H1 (cell line): ENCODE measurements at regions not wholly inside any gene's neighbourhood (a gene's known extent, or its start where the extent isn't known, plus 50 kb on each side); places are given as distances from the start of the nearest gene placed in this dataset.

ENCODE experiments used
- CTCF ChIA-PET: fragments of 300-600 bp; sonication (Branson Sonifier 250); formaldehyde crosslinking; loops from one replicate; lab custom pipeline; 2021; ENCODE audit not compliant: partially characterized antibody; lab: Charles Lee
- POLR2A ChIA-PET: fragments of 300-600 bp; sonication (Branson Sonifier 250); formaldehyde crosslinking; loops from one replicate; lab custom pipeline; 2021; ENCODE audit warnings: inconsistent platforms; ENCODE audit not compliant: partially characterized antibody; lab: Charles Lee
- DNase-seq, 2 experiments: peaks; one replicate each; pipeline versions ENCODE4 v3.0.0 to v3.0.0-alpha.2; 2010 to 2022; ENCODE audit warnings: low spot score in 2 of 2, low read depth in 1 of 2, mixed read lengths in 1 of 2
- FAIRE-seq: peaks from 2 replicates; lab custom pipeline; 2011; peaks lifted over from hg19 to GRCh38; lab: Jason Lieb, UNC
- H2AFZ ChIP-seq: 2 replicates; pipeline ENCODE4 v1.8.1; 2012; ENCODE audit warnings: low read length, inconsistent platforms
- H2AK5ac ChIP-seq: 2 replicates; pipeline ENCODE4 v1.6.1; 2013; ENCODE audit warnings: low read depth, low read length
- H2BK120ac ChIP-seq: replicated peaks from 2 replicates; pipeline ENCODE3; 2013; ENCODE audit warnings: low read depth, low read length, inconsistent platforms
- H2BK12ac ChIP-seq: 2 replicates; pipeline ENCODE4 v1.6.1; 2013; ENCODE audit warnings: low read depth, low read length
- H2BK15ac ChIP-seq: 2 replicates; pipeline ENCODE4 v1.6.1; 2013; ENCODE audit warnings: low read length
- H2BK20ac ChIP-seq: 2 replicates; pipeline ENCODE4 v1.6.1; 2013; ENCODE audit warnings: low read length
- H2BK5ac ChIP-seq: 2 replicates; pipeline ENCODE4 v1.6.1; 2013; ENCODE audit warnings: low read depth, low read length
- H3K14ac ChIP-seq: 2 replicates; pipeline ENCODE4 v1.6.1; 2013; ENCODE audit warnings: inconsistent platforms; ENCODE audit not compliant: insufficient read length
- H3K18ac ChIP-seq: 2 replicates; pipeline ENCODE4 v1.6.1; 2013; ENCODE audit warnings: low read length; ENCODE audit errors: extremely low read depth
- H3K23ac ChIP-seq: 2 replicates; pipeline ENCODE4 v1.6.1; 2013; ENCODE audit warnings: inconsistent platforms; ENCODE audit not compliant: insufficient read length
- H3K23me2 ChIP-seq: 2 replicates; pipeline ENCODE4 v1.6.1; 2013; ENCODE audit warnings: low read depth, low read length
- H3K27ac ChIP-seq: 2 replicates; pipeline ENCODE4 v1.6.1; 2011; ENCODE audit warnings: low read depth, low read length, inconsistent platforms
- H3K27me3 ChIP-seq, 4 experiments: replicated peaks in 1 of 4; 1 replicate in 1 of 4; 2 replicates in 3 of 4; pipeline versions ENCODE4 v1.6.1 to v1.8.1; 2011 to 2013; ENCODE audit warnings: low read length in 3 of 4, mild to moderate bottlenecking in 3 of 4, inconsistent platforms in 2 of 4, mixed read lengths in 2 of 4, moderate library complexity in 1 of 4; ENCODE audit not compliant: control insufficient read depth in 3 of 4, insufficient read depth in 3 of 4; ENCODE audit errors: extremely low read depth in 1 of 4
- H3K36me3 ChIP-seq, 4 experiments: 2 replicates each; pipeline versions ENCODE4 v1.6.1 to v1.8.1; 2011 to 2013; ENCODE audit warnings: mild to moderate bottlenecking in 4 of 4, low read length in 3 of 4, moderate library complexity in 2 of 4, control low read depth in 1 of 4, inconsistent platforms in 1 of 4; ENCODE audit not compliant: insufficient read depth in 4 of 4, control insufficient read depth in 2 of 4
- H3K4ac ChIP-seq: replicated peaks from 2 replicates; pipeline ENCODE3; 2013; ENCODE audit warnings: low read length, low read depth, mixed read lengths, inconsistent platforms; ENCODE audit not compliant: insufficient read length
- H3K4me1 ChIP-seq, 4 experiments: replicated peaks in 1 of 4; 1 replicate in 1 of 4; 2 replicates in 3 of 4; pipeline versions ENCODE4 v1.6.1 to v1.8.1; 2011 to 2013; ENCODE audit warnings: low read length in 3 of 4, inconsistent platforms in 2 of 4, mixed read lengths in 1 of 4; ENCODE audit not compliant: insufficient read depth in 4 of 4, control insufficient read depth in 3 of 4
- H3K4me2 ChIP-seq, 2 experiments: 2 replicates each; pipeline versions ENCODE4 v1.6.1 to v1.8.1; 2011 to 2013; ENCODE audit warnings: low read depth in 2 of 2, low read length in 2 of 2, control low read depth in 1 of 2, inconsistent platforms in 1 of 2, mild to moderate bottlenecking in 1 of 2; ENCODE audit not compliant: insufficient read depth in 1 of 2
- H3K4me3 ChIP-seq, 4 experiments: fragments of 200-600, 300-600 bp in 1 of 4; sonication (generic), shearing (Covaris generic), sonication (Bioruptor Twin) in 1 of 4; 2 replicates each; pipeline versions ENCODE4 v1.5.1 to v1.8.1; 2011 to 2016; ENCODE audit warnings: low read length in 4 of 4, low read depth in 3 of 4, control low read depth in 2 of 4, inconsistent platforms in 2 of 4, mild to moderate bottlenecking in 2 of 4, mixed read lengths in 1 of 4, moderate library complexity in 1 of 4; ENCODE audit not compliant: insufficient read depth in 2 of 4; ENCODE audit errors: extremely low read depth in 1 of 4
- H3K56ac ChIP-seq: replicated peaks from 2 replicates; pipeline ENCODE3; 2013; ENCODE audit warnings: low read depth, mild to moderate bottlenecking, mixed read lengths, low read length, inconsistent platforms; ENCODE audit not compliant: insufficient read length
- H3K79me1 ChIP-seq: 2 replicates; pipeline ENCODE4 v1.6.1; 2013; ENCODE audit warnings: low read depth, low read length, control low read depth
- H3K79me2 ChIP-seq, 2 experiments: 2 replicates each; pipeline versions ENCODE4 v1.6.1 to v1.8.1; 2012 to 2013; ENCODE audit warnings: low read length in 2 of 2, mild to moderate bottlenecking in 2 of 2, inconsistent platforms in 1 of 2; ENCODE audit not compliant: insufficient read depth in 2 of 2, control insufficient read depth in 1 of 2
- H3K9ac ChIP-seq, 4 experiments: replicated peaks in 1 of 4; 1 replicate in 1 of 4; 2 replicates in 3 of 4; pipeline versions ENCODE4 v1.6.1 to v1.8.1; 2011 to 2013; ENCODE audit warnings: low read depth in 3 of 4, low read length in 3 of 4, control low read depth in 2 of 4, mild to moderate bottlenecking in 2 of 4, moderate library complexity in 2 of 4, inconsistent platforms in 1 of 4; ENCODE audit errors: extremely low read depth in 1 of 4
- H3K9me3 ChIP-seq, 2 experiments: 2 replicates each; pipeline versions ENCODE4 v1.6.1 to v1.8.1; 2012 to 2013; ENCODE audit warnings: mild to moderate bottlenecking in 2 of 2, moderate library complexity in 2 of 2, control low read depth in 1 of 2, inconsistent platforms in 1 of 2, low read depth in 1 of 2, low read length in 1 of 2, mixed read lengths in 1 of 2; ENCODE audit not compliant: insufficient read depth in 2 of 2
- H4K20me1 ChIP-seq, 2 experiments: replicated peaks in 1 of 2; 2 replicates each; pipeline versions ENCODE3 to v1.8.1; 2011 to 2013; ENCODE audit warnings: inconsistent platforms in 2 of 2, low read length in 2 of 2, mild to moderate bottlenecking in 1 of 2; ENCODE audit not compliant: insufficient read depth in 2 of 2, control insufficient read depth in 1 of 2
- H4K5ac ChIP-seq: 2 replicates; pipeline ENCODE4 v1.6.1; 2013; ENCODE audit warnings: low read length, low read depth, mixed read lengths, inconsistent platforms; ENCODE audit not compliant: insufficient read length
- H4K8ac ChIP-seq: 2 replicates; pipeline ENCODE4 v1.8.0; 2013; ENCODE audit warnings: mild to moderate bottlenecking, moderate library complexity, low read length, inconsistent platforms; ENCODE audit not compliant: insufficient read depth; ENCODE audit errors: extremely low read depth
- H4K91ac ChIP-seq: replicated peaks from 2 replicates; pipeline ENCODE3; 2013; ENCODE audit warnings: low read length, mixed read lengths, inconsistent platforms; ENCODE audit not compliant: insufficient read length
- ATF3 ChIP-seq: IDR thresholded peaks from 2 replicates; pipeline ENCODE4 v1.6.1; 2011; ENCODE audit warnings: low read depth, mild to moderate bottlenecking, low read length; ENCODE audit not compliant: insufficient read depth
- CHD1 ChIP-seq: IDR thresholded peaks from 2 replicates; pipeline ENCODE4 v1.6.1; 2012; ENCODE audit warnings: low read depth, low read length, improper control_type of control experiment
- CREB1 ChIP-seq: IDR thresholded peaks from 2 replicates; pipeline ENCODE4 v1.6.1; 2012; ENCODE audit warnings: inconsistent platforms
- E2F6 ChIP-seq: IDR thresholded peaks from 2 replicates; pipeline ENCODE4 v1.6.1; 2012; ENCODE audit warnings: inconsistent platforms
- EGR1 ChIP-seq: IDR thresholded peaks from 2 replicates; pipeline ENCODE4 v1.6.1; 2011; ENCODE audit warnings: low read depth, low read length, borderline replicate concordance
- EZH2 ChIP-seq: fragments of 200-600 bp; sonication (generic); IDR thresholded peaks from 2 replicates; pipeline ENCODE4 v1.7.1; 2012; ENCODE audit warnings: low read depth, mild to moderate bottlenecking, moderate library complexity, low read length, inconsistent platforms; ENCODE audit not compliant: severe bottlenecking
- FOSL1 ChIP-seq: IDR thresholded peaks from 2 replicates; pipeline ENCODE4 v1.6.1; 2011; ENCODE audit warnings: mild to moderate bottlenecking, low read depth, low read length, moderate library complexity; ENCODE audit not compliant: insufficient read depth
- JUN ChIP-seq: IDR thresholded peaks from 2 replicates; pipeline ENCODE4 v1.6.1; 2011; ENCODE audit warnings: low read depth, mild to moderate bottlenecking, improper control_type of control experiment, low read length
- KDM5A ChIP-seq: fragments of 200-600 bp; IDR thresholded peaks from 2 replicates; pipeline ENCODE4 v1.7.1; 2012; ENCODE audit warnings: mild to moderate bottlenecking, low read length, inconsistent platforms, mixed read lengths
- POLR2A ChIP-seq, 2 experiments: IDR thresholded peaks; 1 replicate in 1 of 2; 2 replicates in 1 of 2; pipeline ENCODE4 v1.6.1; 2011; ENCODE audit warnings: low read depth in 2 of 2, low read length in 2 of 2, mild to moderate bottlenecking in 2 of 2; ENCODE audit errors: control extremely low read depth in 1 of 2
- POLR2AphosphoS5 ChIP-seq: IDR thresholded peaks from 2 replicates; pipeline ENCODE4 v1.6.1; 2011; ENCODE audit warnings: low read depth, low read length
- SIX5 ChIP-seq: IDR thresholded peaks from 2 replicates; pipeline ENCODE4 v1.6.1; 2011; ENCODE audit warnings: mild to moderate bottlenecking, low read depth, low read length
- SP4 ChIP-seq: IDR thresholded peaks from 2 replicates; pipeline ENCODE4 v1.6.1; 2012; ENCODE audit warnings: low read length, inconsistent platforms
- WGBS, 2 experiments: shearing (Covaris generic) in 1 of 2; methylation state at CpG; one replicate each; pipeline versions ENCODE4 v1.1.6 to v1.1.7; 2013 to 2015; ENCODE audit warnings: low lambda C conversion rate in 2 of 2, mixed read lengths in 2 of 2, inconsistent platforms in 1 of 2, low coverage in 1 of 2, missing lambda C conversion rate in 1 of 2; ENCODE audit not compliant: insufficient replicate concordance in 2 of 2, insufficient coverage in 1 of 2, insufficient read length in 1 of 2; ENCODE audit errors: extremely low coverage in 1 of 2, missing lambda C conversion rate in 1 of 2; 5-methylcytosine and 5-hydroxymethylcytosine counted together

- Histone ChIP-seq H3K27me3 (no peaks in the 10 kb centered on the region; a peak in 1 of 7 replicates), H3K56ac (no peak overlapping the region), H3K27ac (no peak overlapping the region), H4K91ac (no peak overlapping the region), H2BK5ac (no peak overlapping the region), H3K4me1 (peaks cover 0 to 2% (median 0%) of the 10 kb centered on the region in 4 experiments; a peak in 2 of 7 replicates), H2BK120ac (no peak overlapping the region), H2BK15ac (no peak overlapping the region), H3K79me2 (no peaks in the 10 kb centered on the region), H4K20me1 (no peaks in the 10 kb centered on the region), H3K23ac (no peak overlapping the region), H2BK20ac (no peak overlapping the region), H4K5ac (no peak overlapping the region), H3K36me3 (no peaks in the 10 kb centered on the region), H3K18ac (no peak overlapping the region), H3K4me3 (no peak overlapping the region), H2AFZ (no peak overlapping the region), H4K8ac (no peak overlapping the region), H3K9ac (no peak overlapping the region), H3K14ac (no peak overlapping the region), H2BK12ac (no peak overlapping the region), H3K4ac (no peak overlapping the region), H2AK5ac (no peak overlapping the region), H3K9me3 (no peaks in the 10 kb centered on the region), H3K23me2 (no peaks in the 10 kb centered on the region), H3K79me1 (no peaks in the 10 kb centered on the region), H3K4me2 (no peak overlapping the region)
- FAIRE-seq (no peak), DNase-seq (no peak)
- TF ChIP-seq SP4 (no peak), CHD1 (no peak), POLR2A (IDR thresholded peaks at IDR 0.05; ENCODE audit: control extremely low read depth in 1 of 2, low read depth in 2 of 2, low read length in 2 of 2) (no peak), POLR2AphosphoS5 (no peak), ATF3 (no peak), KDM5A (no peak), JUN (no peak), EGR1 (no peak), E2F6 (no peak), EZH2 (no peak), FOSL1 (no peak), CREB1 (no peak), SIX5 (no peak)
- POLR2A ChIA-PET: no interaction called here
- WGBS, 2 experiments: 81% methylated on average over 1 of the region's 1 CpG; no CpG with 5 or more reads in 1 of the 2 experiments
- CTCF ChIA-PET: interaction anchor here (0.6 kb wide), 1 partner anchor 775 kb away, joined by 3 read pairs; no protein-coding TSS in a partner anchor
Observed at GRCh38 chr12:97216848-97217247, 245.8 kb upstream of the RMST start.
